Medulla oblongata (tissue), 1 donor: ENCODE measurements at regions not wholly inside any gene's neighbourhood (a gene's known extent, or its start where the extent isn't known, plus 50 kb on each side); places are given as distances from the start of the nearest gene placed in this dataset.

Experiments
- DNase-seq: peaks from one replicate; pipeline ENCODE4 v3.0.0-alpha.2; 2015; ENCODE audit errors: extremely low spot score

DNA sequence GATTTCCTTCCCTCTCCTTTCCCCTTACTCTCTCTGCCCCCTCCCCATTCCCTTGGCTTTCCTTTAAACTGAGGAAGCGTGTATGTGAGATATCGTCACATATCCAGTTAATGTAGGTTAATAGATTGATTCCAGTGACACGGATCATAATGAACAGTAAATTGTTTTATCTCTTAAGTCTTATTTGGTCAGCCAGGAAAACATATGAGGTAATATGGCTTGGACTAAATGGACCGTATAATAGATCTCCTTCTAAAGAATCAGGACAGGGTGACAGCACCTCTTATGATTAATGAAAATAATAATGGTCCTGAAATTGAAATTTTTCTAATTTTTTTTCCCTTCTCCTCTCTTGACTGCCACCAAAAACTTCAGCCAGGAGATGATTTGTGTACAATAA, 779.8 kb upstream of the NR2F2 start:
- DNase-seq: no peak

DNA sequence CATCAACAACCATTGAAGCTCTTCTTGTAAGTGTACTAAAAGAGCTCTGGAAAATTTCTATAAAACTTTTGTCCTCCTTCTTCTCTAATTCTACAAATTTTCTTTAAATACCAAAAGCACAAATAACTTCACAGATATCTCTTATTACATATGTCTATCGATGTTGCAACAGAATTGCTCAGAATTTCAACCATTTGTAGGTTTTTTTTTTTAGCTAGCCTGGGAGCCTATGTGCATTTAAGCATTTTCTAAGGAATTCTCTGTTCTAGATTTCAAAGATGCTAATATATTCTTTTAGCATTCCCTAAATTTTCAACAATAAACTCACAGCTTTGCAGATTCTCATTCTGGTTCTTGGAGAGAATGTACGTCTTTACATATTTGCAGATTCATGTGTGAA, 774.3 kb upstream of the NR2F2 start:
- no peak for DNase-seq

- DNase-seq: no peak
Observed at GRCh38 chr15:95556866-95557225, 773.7 kb upstream of the NR2F2 start.

- no peak for DNase-seq
Observed at GRCh38 chr15:95557226-95558046, 773.1 kb upstream of the NR2F2 start.

DNA sequence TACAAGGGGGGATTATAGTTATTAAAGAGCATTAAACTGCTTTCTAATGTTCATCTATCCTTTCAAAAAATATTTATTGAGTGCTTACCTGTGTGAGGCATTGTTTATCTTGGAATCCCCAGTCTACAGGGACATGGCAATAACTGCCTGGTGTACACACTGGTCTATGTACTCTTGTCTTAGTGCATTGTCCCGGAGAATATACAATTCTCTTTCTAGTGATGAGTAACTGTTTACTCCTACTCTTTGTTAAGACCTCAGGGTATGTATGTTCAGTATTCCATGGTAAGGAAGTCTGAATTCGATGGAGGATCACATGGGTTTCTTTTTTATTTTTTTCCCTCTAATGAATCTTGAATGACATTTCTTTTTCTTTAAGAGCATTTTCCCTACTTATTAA, 772.4 kb upstream of the NR2F2 start:
- no peak for DNase-seq

- no peak for DNase-seq
Observed at GRCh38 chr15:95558916-95559315, 771.6 kb upstream of the NR2F2 start.

DNA sequence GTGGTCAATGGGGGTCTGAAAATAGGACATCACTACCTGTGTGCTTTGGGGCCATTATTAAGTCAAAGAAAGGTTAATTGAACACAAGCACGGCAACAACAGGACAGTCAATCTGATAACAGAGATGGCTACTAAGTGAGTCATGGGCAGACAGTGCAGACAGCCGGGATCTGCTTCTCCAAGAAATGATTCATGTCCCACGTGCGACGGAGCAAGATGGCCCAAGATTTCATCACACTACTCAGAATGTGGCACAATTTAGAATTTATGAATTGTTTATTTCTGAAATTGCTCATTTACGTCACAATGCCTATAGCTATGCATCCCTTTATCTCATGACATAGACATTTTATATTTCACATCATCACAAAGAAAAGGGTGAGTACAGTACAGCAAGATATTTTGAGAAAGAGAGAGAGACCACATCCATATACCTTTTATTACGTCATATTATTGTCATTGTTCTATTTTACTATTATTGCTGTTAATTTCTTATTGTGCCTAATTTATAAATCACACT, 770.6 kb upstream of the NR2F2 start:
- DNase-seq: no peak

- DNase-seq: no peak
Observed at GRCh38 chr15:95561463-95561862, 769.0 kb upstream of the NR2F2 start.

GRCh38 chr15:95563634-95564033, 766.9 kb upstream of the NR2F2 start:
- DNase-seq: no peak

GRCh38 chr15:95565016-95565600, 765.4 kb upstream of the NR2F2 start:
- no peak for DNase-seq

GRCh38 chr15:95565690-95566089, 764.8 kb upstream of the NR2F2 start:
- DNase-seq: no peak

DNA sequence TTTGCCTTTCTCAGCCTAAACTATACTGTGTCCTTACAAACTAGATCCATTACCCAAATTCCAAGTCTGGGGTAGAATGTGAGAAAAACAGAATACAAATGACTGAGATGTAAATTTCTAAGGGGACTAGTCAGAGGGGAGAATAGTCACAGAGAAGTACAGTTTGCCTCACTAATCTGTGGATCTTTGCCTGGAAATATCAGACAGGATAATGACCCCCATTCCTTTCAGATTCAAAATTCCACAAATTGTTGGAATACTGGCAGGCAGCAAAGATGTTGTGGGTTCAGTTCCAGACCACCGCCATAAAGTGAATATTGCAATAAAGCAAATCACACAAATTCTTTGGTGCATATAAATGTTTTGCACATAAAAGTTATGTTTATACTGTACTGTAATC, 762.8 kb upstream of the NR2F2 start:
- DNase-seq: no peak

GRCh38 chr15:95574053-95574452, 756.4 kb upstream of the NR2F2 start:
- DNase-seq: no peak

DNA sequence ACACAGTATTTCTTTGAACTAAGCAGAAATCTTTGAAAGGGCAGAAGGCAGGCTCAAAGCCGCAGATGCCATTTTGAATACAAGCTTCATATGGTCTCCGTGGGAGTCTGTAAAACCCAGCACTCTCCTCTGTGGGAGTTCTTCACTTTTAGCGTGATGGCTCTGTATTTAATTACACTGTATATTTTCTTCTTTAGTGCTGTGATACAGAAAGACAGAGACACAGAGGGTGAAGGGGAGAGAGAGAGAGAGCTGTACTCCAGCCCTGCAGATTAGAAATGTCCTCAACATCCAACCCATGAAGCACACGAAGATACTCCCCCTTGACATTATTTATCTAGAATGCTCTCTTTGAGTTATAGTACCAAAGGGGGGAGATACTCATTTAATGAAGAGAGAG, 752.6 kb upstream of the NR2F2 start:
- no peak for DNase-seq

DNA sequence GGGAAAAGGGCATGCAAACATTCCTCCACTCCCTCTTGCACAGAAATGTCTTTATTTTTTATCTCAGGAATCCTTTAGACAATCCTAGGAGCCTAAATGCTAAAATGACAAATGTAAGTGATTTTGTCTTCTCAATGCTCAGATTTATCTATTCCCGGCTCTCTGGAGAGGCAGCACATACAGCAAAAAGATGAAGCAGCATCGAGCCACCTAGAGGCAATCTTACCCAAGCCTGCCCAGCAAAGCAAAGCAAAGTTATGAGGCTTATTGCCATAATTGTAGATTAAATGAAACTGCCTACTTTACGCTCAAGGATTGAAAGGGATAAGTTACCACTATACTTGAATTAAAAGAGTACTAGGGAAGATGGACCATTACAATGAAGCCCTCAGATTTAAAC, 750.4 kb upstream of the NR2F2 start:
- DNase-seq: no peak

DNA sequence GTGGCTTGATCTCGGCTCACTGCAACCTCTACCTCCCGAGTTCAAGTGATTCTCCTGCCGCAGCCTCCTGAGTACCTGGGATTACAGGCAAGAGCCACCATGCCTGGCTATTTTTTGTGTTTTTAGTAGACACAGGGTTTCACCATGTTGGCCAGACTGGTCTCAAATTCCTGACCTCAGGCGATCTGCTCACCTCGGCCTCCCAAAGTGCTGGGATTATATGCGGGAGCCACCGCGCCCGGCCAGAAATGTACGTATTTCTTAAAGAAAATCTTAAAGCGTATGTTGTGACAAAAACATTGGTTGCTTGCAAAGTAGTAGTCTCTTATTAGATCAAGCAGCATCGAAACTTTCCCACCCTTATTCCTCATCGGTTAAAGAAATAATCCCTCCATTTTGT, 748.9 kb upstream of the NR2F2 start:
- DNase-seq: no peak

- DNase-seq: no peak
Observed at GRCh38 chr15:95584088-95584487, 746.4 kb upstream of the NR2F2 start.

GRCh38 chr15:95588056-95588455, 742.4 kb upstream of the NR2F2 start:
- DNase-seq: no peak

DNA sequence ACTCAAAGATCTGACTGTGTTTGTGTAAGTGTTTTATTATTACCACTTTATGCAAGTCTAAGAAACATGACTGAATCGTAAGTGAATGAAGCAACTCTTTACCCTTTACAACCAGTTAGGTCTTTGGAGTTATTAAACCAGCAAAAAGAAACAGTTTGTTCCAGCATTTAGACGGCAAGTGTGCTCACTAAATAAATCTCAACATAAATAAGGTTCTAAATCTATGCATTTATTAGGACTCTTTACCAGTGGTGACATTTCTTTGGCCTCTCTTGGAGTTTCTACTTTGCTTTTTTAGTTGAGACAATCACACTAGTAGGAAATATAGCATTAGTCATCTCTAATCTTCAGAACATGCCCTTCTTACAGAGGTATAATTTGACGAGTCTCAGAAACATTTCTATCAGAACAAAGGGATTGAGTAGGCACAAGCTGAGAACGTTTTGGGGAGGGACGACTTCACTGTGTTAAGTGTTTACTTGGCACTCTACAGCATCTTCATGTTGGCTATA, 739.9 kb upstream of the NR2F2 start:
- DNase-seq: no peak

DNA sequence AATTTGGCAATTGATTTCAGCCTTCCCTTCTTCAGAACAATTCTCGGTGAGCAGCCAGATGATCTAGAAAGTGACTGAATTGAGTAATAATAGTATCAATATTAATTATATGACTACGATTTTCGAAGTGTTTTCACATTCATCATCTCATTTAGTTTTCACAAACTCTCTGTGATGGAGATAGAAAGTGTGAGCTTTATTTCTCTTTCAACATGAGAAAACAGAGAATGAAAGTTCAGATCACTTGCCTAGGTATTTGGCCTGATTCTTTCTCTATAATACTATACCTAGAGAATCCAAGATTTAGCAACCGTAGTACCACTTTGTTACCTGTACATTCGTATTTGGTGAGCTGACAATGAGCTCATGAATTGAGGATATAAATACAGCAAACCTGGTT, 739.2 kb upstream of the NR2F2 start:
- DNase-seq: no peak

DNA sequence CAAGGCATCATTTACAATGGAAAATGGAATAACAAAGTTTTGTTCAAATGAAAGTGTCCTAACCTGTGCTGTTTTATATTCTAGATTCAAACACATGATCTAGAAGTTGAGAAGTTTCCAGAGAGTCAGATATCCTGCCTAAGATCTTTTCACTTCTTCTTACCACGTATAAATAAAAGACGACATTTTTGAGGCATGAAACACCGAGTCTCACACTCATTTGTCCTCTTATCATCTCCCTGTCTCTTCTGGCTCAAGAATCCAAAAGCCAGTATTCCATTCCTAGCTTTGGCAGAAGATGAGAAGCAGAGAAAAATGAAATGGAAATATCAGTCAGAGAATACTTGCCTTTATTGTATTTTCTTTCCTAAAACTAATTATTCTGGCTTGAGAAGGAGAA, 738.6 kb upstream of the NR2F2 start:
- no peak for DNase-seq

GRCh38 chr15:95594496-95594895, 736.0 kb upstream of the NR2F2 start:
- no peak for DNase-seq

- no peak for DNase-seq
Observed at GRCh38 chr15:95595759-95596158, 734.7 kb upstream of the NR2F2 start.
